Kidney (tissue), 13 donors: ENCODE measurements at regions not wholly inside any gene's neighbourhood (a gene's known extent, or its start where the extent isn't known, plus 50 kb on each side); places are given as distances from the start of the nearest gene placed in this dataset.

ENCODE experiments used
- DNase-seq, 5 donors: peaks; one replicate each; pipeline ENCODE4 v3.0.0-alpha.2; 2013 to 2020
- FAIRE-seq: peaks from 2 replicates; lab custom pipeline; 2012; peaks lifted over from hg19 to GRCh38; lab: Jason Lieb, UNC
- H3K27ac ChIP-seq, 2 donors: one replicate each; pipeline ENCODE4 v1.7.0; 2013; ENCODE audit warnings: low read depth in 2 of 2, low read length in 2 of 2, inconsistent platforms in 1 of 2
- H3K27me3 ChIP-seq: one replicate; pipeline ENCODE4 v1.7.1; 2013; ENCODE audit warnings: low read length, inconsistent platforms; ENCODE audit not compliant: control insufficient read depth, insufficient read depth
- H3K36me3 ChIP-seq, 3 donors: one replicate each; pipeline versions ENCODE4 v1.7.0 to v1.7.1; 2013; ENCODE audit warnings: low read length in 3 of 3, control low read depth in 1 of 3, inconsistent platforms in 1 of 3; ENCODE audit not compliant: insufficient read depth in 3 of 3, control insufficient read depth in 2 of 3
- H3K4me1 ChIP-seq, 3 donors: one replicate each; pipeline versions ENCODE4 v1.7.0 to v1.7.1; 2013; ENCODE audit warnings: low read length in 3 of 3, inconsistent platforms in 1 of 3, low read depth in 1 of 3; ENCODE audit not compliant: control insufficient read depth in 2 of 3, insufficient read depth in 2 of 3
- H3K4me3 ChIP-seq, 3 donors: one replicate each; pipeline versions ENCODE4 v1.7.0 to v1.8.1; 2013; ENCODE audit warnings: low read length in 3 of 3, control low read depth in 1 of 3, inconsistent platforms in 1 of 3
- H3K9ac ChIP-seq, 3 donors: one replicate each; pipeline versions ENCODE4 v1.7.0 to v1.7.1; 2013; ENCODE audit warnings: low read length in 3 of 3, control low read depth in 1 of 3, inconsistent platforms in 1 of 3
- H3K9me3 ChIP-seq, 3 donors: one replicate each; pipeline versions ENCODE4 v1.7.0 to v1.7.1; 2013; ENCODE audit warnings: low read length in 3 of 3, control low read depth in 1 of 3, inconsistent platforms in 1 of 3; ENCODE audit not compliant: control insufficient read depth in 2 of 3, insufficient read depth in 1 of 3
- intact Hi-C: fragments of 100-400 bp; cut with DNase I; formaldehyde crosslinking; loops from one replicate; pipeline ENCODE4 v1.11.1; 2022
- TF ChIP-seq, protein P1 (sequence below): IDR thresholded peaks from 3 replicates; pipeline ENCODE4 v1.5.1; 2012; ENCODE audit warnings: mild to moderate bottlenecking, moderate library complexity, borderline replicate concordance; ENCODE audit not compliant: insufficient read depth; ENCODE audit errors: extremely low read depth
- donor health status: control.
- donor health status: control.
- donor health status: control.
- donor health status: control.
- donor health status: control.
- donor health status: DM: yes; HTN: yes; CAD: no.
- donor health status: Normal renal cell carcinoma (clear cell type).

DNA sequence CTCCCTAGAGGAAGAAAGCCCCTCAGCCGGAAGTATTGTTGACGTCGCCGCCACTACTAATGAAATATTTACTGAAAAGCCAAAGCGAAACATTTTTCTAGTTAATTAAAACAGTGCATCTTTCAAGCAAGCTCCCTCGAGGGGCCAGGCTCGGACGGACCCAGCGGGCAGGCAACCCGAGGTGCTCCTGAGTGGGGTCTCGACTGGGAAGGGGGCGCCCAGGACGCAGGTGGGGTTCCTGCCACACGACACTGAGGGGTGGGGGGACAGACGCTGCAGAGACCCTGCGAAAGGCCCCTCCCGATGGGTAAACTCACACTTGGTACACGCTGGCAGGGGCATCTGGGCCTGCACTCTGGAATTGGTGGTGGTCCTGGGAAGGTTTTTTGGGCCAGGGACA lies 72.4 kb upstream of the ADGRA1 start:
- DNase-seq, result peak in 1 of 5 donors; percentile 75
- Histone ChIP-seq H3K4me3 (no peak overlapping the region), H3K4me1 (peaks cover 0 to 2% (median 0%) of the 10 kb centered on the region in 3 donors), H3K9me3 (no peaks in the 10 kb centered on the region), H3K27ac (no peak overlapping the region), H3K9ac (no peak overlapping the region), H3K36me3 (no peaks in the 10 kb centered on the region), H3K27me3 (no peaks in the 10 kb centered on the region)
- TF ChIP-seq, protein P1, sequence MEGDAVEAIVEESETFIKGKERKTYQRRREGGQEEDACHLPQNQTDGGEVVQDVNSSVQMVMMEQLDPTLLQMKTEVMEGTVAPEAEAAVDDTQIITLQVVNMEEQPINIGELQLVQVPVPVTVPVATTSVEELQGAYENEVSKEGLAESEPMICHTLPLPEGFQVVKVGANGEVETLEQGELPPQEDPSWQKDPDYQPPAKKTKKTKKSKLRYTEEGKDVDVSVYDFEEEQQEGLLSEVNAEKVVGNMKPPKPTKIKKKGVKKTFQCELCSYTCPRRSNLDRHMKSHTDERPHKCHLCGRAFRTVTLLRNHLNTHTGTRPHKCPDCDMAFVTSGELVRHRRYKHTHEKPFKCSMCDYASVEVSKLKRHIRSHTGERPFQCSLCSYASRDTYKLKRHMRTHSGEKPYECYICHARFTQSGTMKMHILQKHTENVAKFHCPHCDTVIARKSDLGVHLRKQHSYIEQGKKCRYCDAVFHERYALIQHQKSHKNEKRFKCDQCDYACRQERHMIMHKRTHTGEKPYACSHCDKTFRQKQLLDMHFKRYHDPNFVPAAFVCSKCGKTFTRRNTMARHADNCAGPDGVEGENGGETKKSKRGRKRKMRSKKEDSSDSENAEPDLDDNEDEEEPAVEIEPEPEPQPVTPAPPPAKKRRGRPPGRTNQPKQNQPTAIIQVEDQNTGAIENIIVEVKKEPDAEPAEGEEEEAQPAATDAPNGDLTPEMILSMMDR, result no peak
- intact Hi-C loops, result no loop called here
- FAIRE-seq, result no peak

- Histone ChIP-seq H3K4me1 (peaks cover 0 to 2% (median 0%) of the 10 kb centered on the region in 3 donors), H3K27ac (no peak overlapping the region), H3K27me3 (no peaks in the 10 kb centered on the region), H3K9ac (no peak overlapping the region), H3K36me3 (no peaks in the 10 kb centered on the region), H3K4me3 (no peak overlapping the region), H3K9me3 (no peaks in the 10 kb centered on the region)
- TF ChIP-seq, protein P1, result no peak
- FAIRE-seq, result no peak
- DNase-seq, result no peak
- intact Hi-C loops, result no loop called here
These were observed 72.2 kb upstream of the CFAP46 start for GRCh38 chr10:133014416-133015210.

GRCh38 chr10:133013463-133013862 lies 71.1 kb upstream of the CFAP46 start:
- Histone ChIP-seq H3K27ac (no peak overlapping the region), H3K9me3 (no peaks in the 10 kb centered on the region), H3K27me3 (no peaks in the 10 kb centered on the region), H3K36me3 (no peaks in the 10 kb centered on the region), H3K4me1 (peaks cover 0 to 4% (median 2%) of the 10 kb centered on the region in 3 donors), H3K4me3 (no peak overlapping the region), H3K9ac (no peak overlapping the region)
- no peak for FAIRE-seq
- TF ChIP-seq, protein P1, result no peak
- peak in 1 of 5 donors; percentile 90 for DNase-seq
- intact Hi-C loops, result no loop called here
